ENCODE measurements at regions not wholly inside any gene's neighbourhood (a gene's known extent, or its start where the extent isn't known, plus 50 kb on each side); places are given as distances from the start of the nearest gene placed in this dataset.

- TF ChIP-seq CTCF (IDR thresholded peaks at IDR 0.05 in 4 of 5, conservative IDR thresholded peaks at IDR 0.05 in 1 of 5) (no peak), POLR2A (IDR thresholded peaks at IDR 0.05) (no peak)
These were observed 1092.6 kb upstream of the TENM4 start for GRCh38 chr11:80533463-80533862.

All from gastrocnemius medialis (tissue), 4 donors.